ENCODE measurements at regions not wholly inside any gene's neighbourhood (a gene's known extent, or its start where the extent isn't known, plus 50 kb on each side); places are given as distances from the start of the nearest gene placed in this dataset.
"Not testable (repeated sequence)": the region's sequence is repeated elsewhere in the genome, so short reads cannot be mapped to it uniquely, and the experiment has no call there.

- no peak for DNase-seq (ENCODE audit: low read depth in 4 of 4, low spot score in 1 of 4)
Observed at GRCh38 chr7:29619111-29619510, 55.5 kb downstream of the PRR15 start.

GRCh38 chr7:29619848-29620555 lies 56.4 kb downstream of the PRR15 start:
- DNase-seq (ENCODE audit: low read depth in 4 of 4, low spot score in 1 of 4): no peak

- DNase-seq (ENCODE audit: low read depth in 4 of 4, low spot score in 1 of 4): no peak
Observed at GRCh38 chr7:29620556-29620930, 56.9 kb downstream of the PRR15 start.

DNA sequence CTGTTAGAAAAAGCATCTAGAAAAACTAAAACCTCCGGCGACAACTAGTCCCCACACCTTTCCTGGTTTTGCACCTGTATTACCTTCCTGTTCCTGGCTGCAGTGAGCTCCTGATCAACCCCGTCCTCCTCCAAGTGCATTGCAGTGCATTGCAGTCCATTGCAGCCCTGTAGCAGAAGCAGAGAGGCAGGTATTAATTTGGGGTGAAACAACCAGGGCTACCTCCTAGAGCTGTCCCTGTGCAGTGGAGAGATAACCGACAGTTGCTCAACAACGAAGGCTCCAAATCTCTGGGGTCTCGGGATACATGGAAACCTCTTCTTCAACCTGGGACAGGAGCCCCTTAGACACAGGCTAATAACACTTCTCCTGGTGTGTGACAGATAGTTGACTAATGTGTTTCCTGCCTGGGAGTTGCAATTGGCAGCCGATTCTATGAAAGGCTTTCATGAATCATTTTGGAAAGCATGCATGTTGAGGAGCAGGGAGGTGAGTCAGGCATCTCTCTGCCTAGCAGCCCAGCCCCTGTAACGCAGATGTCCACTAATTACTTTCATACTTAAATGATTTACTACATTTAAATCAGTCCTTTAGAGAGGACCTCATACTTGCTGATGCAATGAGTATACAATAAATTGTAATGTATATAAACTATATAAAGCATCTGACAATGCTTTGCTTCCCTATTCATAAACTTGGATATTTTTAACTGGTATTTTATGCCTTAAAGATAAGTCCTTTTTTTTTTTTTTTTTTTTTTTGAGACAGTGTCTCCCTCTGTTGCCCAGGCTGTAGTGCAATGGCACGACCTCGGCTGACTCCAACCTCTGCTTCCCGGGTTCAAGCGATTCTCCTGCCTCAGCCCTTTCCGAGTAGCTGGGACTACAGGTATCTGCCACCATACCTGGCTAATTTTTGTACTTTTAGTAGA lies 59.0 kb downstream of the PRR15 start:
- DNase-seq (ENCODE audit: low read depth in 4 of 4, low spot score in 1 of 4): no peak

DNA sequence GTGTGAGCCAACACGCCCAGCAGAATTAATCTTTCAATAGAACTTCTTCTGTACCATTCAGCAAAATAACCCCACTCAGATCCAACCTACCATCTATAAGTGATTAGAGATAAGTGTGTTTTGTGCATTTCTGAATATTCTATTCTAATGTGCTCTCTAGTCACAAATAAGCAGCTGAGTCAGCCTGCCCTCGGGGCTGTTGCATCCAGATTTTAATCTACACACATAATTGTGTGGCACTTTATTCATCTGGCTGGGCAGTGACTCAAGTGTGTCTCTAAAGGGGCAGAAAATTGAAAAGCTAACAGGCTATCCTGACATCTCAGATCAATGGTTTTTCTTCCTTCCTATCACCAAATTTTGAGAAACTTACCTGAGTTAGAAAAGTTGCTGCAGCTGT lies 60.3 kb downstream of the PRR15 start:
- DNase-seq (ENCODE audit: low read depth in 4 of 4, low spot score in 1 of 4): no peak

DNA sequence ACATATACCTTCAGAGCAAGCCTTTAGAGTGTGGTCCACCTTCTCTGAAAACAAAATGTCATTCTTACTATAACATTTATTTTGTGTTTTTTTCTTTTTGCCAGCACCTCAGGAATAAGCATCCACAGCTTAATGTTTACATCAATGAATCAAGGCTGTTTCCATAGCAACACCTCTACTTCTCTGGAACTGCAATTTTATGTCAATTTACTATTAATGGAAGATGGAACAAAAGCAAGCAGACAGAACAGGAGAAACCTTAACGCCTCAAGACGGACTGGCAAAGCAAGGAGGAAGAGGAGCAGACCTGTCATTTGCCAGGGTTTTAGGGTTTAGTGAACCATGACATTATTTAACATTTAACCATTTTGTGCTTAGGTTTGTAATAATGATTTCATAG lies 63.1 kb downstream of the PRR15 start:
- no peak for DNase-seq (ENCODE audit: low read depth in 4 of 4, low spot score in 1 of 4)

GRCh38 chr7:29627631-29628030 lies 64.0 kb downstream of the PRR15 start:
- DNase-seq (ENCODE audit: low read depth in 4 of 4, low spot score in 1 of 4): no peak

DNA sequence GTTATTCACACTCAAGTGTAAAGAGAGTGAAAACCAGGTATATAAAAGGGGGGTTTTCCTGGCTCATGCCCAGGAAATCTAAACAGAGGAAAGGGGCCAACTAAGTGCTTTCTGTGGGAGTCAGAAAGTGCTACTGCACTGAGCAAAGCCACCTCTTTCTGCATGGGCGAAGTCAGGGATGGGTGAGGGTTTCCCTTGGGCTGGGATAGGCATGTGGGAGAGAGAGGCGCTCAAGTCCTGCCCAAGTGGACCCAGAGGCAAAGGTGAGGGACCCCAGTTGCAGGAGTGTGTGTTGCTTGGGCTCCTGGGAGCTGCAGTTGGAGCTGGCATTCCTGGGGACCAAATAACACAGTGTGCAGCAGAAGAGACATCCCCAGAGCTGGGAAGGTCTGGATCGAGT lies 65.9 kb downstream of the PRR15 start:
- DNase-seq (ENCODE audit: low read depth in 4 of 4, low spot score in 1 of 4): no peak

DNA sequence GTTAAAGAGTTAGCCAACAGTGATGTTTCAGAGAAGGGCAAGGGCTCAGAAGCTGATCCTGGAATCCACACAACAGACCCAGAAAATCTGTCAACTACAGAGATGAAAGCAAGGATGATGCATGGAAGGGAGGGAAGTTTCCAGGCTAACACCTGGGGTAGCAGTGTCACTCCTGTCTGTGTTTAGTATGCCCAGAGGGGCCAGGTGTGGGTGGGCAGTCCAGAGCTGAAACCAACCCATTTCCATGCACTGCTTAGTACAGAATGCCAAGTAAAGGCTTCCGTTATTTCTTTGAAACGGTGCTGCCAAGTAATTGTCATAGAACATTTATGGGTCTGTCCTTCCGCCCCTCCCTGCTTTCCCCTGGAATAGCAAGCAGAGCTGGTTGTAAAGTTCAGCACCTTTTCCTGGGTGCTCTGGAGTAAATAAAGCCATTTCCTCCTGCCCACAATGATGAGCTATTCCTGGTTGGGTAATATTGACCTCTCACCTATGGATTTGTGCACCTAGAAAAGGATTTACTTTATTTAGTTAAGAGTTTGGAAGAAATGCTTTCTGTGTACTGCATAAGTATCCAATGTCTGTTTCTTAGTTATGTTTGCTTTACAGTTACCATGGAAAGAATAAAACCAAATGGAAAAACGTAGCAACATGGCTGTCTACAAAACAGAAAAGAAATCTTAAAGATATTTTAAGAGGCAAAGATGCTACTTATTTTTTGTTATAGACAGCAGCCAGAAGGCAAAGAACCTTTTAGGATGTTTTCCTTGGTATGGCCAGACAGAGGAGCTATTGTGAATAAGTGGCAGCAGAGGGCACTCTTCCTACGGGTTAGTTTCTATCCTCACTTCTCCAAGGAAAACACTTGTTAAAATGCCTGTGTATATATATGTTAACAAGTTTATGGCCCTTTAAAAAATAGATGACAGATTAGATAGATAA lies 71.7 kb downstream of the PRR15 start:
- not testable (repeated sequence) for DNase-seq (ENCODE audit: low read depth in 4 of 4, low spot score in 1 of 4)

DNA sequence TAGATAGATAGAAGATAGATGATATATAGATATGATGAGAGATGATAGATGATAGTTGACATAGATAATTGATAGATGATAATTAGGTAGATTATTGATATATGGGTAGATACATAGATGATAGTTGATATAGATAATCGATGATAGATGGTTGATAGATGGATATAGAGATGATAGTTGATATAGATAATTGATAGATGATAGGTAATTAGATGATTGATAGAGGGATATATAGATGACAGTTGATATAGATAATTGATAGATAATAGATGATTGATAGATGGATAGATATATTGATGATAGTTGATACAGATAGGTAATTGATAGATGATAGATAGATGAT lies 72.3 kb downstream of the PRR15 start:
- DNase-seq (ENCODE audit: low read depth in 4 of 4, low spot score in 1 of 4): no peak

- no peak for DNase-seq (ENCODE audit: low read depth in 4 of 4, low spot score in 1 of 4)
Observed at GRCh38 chr7:29637374-29637773, 73.7 kb downstream of the PRR15 start.

- not testable (repeated sequence) for DNase-seq (ENCODE audit: low read depth in 4 of 4, low spot score in 1 of 4)
Observed at GRCh38 chr7:29638841-29639240, 75.2 kb downstream of the PRR15 start.

DNA sequence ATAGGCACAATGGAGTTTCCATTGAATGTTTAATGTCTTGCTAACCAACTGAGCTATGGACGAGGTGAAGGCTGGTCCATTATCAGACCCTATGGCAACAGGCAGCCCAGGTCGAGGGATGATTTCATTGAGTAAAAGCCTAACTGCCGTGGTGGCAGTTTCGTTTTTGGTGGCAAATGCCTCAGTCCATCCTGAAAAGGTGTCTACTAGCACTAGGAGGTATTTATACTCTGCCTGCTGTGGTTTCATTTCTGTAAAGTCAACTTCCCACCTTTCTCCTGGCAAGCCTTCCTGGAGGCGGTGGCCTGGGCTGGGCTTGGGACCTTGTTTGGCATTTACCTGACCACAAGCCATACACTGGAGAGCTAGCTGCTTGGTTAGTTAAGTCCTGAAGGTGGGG lies 75.8 kb downstream of the PRR15 start:
- DNase-seq (ENCODE audit: low read depth in 4 of 4, low spot score in 1 of 4): no peak

DNA sequence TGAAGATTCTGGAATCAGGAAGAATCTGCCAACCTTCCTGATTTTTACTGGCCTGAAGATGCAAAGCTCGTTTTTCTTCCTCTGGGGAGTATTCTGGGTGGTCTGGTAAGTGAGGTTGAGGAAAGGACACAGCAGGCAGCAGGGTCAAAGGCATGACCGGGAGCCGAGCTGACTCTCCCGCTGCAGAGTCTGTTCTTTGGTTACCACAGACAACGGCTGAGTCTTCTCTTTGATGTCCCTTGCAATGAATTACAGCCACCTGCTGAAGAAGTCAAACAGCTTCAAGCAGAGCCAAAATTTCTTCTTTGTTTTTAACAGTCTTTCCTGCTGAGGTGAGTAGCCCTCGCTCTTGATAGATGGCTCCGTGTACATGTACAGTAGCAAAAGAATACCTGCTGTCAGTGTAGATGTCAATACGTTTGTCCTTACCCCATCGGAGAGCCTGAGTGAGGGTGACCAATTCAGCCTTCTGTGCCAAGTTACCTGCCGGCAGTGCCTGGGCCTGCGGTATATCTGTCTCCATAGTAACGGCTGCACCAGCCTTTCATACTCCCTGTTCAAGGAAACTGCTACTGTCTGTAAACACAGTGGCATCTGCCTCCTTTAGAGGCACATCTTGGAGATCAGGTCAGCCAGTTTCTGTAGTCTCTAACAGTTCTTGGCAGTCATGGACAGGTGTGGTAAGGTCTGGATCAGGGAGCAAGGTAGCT lies 76.4 kb downstream of the PRR15 start:
- DNase-seq (ENCODE audit: low read depth in 4 of 4, low spot score in 1 of 4): no peak

GRCh38 chr7:29641651-29642050 lies 78.0 kb downstream of the PRR15 start:
- no peak for DNase-seq (ENCODE audit: low read depth in 4 of 4, low spot score in 1 of 4)

- DNase-seq (ENCODE audit: low read depth in 4 of 4, low spot score in 1 of 4): no peak
Observed at GRCh38 chr7:29642494-29643155, 79.0 kb downstream of the PRR15 start.

DNA sequence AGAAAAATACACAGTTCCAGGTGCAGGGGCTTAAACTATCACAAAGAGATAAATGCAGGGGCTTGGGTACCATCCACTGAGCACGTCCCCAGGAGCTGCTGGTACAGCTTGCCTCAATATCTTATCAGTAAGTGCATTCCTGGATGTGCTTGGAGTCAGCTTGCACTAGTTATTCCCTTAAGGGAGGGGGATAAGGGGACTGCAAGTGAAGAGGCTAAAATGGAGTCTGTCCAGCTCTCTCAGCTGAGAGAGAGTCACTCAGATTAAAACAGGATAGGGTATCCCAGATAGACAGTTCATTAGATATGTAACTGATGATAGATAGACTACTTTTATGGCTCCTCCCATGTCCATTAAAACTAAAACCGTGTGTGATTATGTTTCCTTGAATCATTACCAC lies 82.5 kb downstream of the PRR15 start:
- not testable (repeated sequence) for DNase-seq (ENCODE audit: low read depth in 4 of 4, low spot score in 1 of 4)

- DNase-seq (ENCODE audit: low read depth in 4 of 4, low spot score in 1 of 4): no peak
Observed at GRCh38 chr7:29647020-29647654, 83.5 kb downstream of the PRR15 start.

DNA sequence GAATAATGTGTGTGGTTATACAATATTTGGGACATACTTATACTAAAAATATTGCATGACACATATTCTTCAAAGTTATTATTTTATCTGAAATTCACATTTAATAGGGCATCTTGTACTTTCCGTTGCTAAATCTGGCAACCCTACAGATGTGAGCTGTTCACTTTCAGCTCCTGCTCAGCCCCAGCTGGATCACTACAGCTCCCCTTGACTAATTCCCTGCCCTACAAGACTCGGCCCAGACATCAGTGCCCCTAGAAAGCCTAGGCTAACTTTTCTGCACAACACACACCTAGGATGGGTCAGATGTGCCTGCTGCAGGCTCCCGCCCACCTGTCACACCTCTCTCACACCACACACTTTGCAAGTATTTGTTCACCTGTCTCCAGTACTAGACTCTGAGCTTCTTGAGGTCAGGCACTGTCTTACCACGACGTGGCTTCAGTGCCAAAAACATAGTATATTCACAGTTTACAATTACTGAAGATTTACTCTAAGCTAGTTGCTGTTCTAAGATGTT lies 84.1 kb downstream of the PRR15 start:
- not testable (repeated sequence) for DNase-seq (ENCODE audit: low read depth in 4 of 4, low spot score in 1 of 4)

All from stimulated activated CD4-positive, alpha-beta T cell treated with anti-CD3 and anti-CD28 coated beads, Interleukin-1b, Interleukin-23, amount 100 ng/mL, for 24 hours (primary cell).